Mesodermal cell (in vitro differentiated cells): ENCODE measurements at regions not wholly inside any gene's neighbourhood (a gene's known extent, or its start where the extent isn't known, plus 50 kb on each side); places are given as distances from the start of the nearest gene placed in this dataset.
A peak's percentile ranks its signal among the peaks of the same experiment; 100 is the strongest.

Source experiments
- H3K27ac ChIP-seq: 2 replicates; pipeline ENCODE4 v1.7.0; 2013; ENCODE audit warnings: mild to moderate bottlenecking, low read depth, low read length, moderate library complexity; ENCODE audit not compliant: severe bottlenecking
- H3K36me3 ChIP-seq: 2 replicates; pipeline ENCODE4 v1.7.1; 2013; ENCODE audit warnings: mild to moderate bottlenecking, low read length, moderate library complexity; ENCODE audit not compliant: control insufficient read depth, insufficient read depth
- H3K4me1 ChIP-seq: one replicate; pipeline ENCODE4 v1.7.1; 2013; ENCODE audit warnings: mild to moderate bottlenecking, low read length; ENCODE audit not compliant: insufficient read depth, control insufficient read depth, poor library complexity, severe bottlenecking
- H3K4me3 ChIP-seq: 2 replicates; pipeline ENCODE4 v1.7.0; 2013; ENCODE audit warnings: low read length, control low read depth, mild to moderate bottlenecking; ENCODE audit not compliant: insufficient read depth, poor library complexity, severe bottlenecking; ENCODE audit errors: extremely low read depth
- H3K9me3 ChIP-seq: 2 replicates; pipeline ENCODE4 v1.7.1; 2013; ENCODE audit warnings: mild to moderate bottlenecking, low read length, moderate library complexity; ENCODE audit not compliant: control insufficient read depth
- WGBS, 2 experiments: methylation state at CpG; one replicate each; pipeline ENCODE4 v1.1.5; 2013; ENCODE audit warnings: missing lambda C conversion rate in 2 of 2; ENCODE audit not compliant: insufficient coverage in 2 of 2; 5-methylcytosine and 5-hydroxymethylcytosine counted together

DNA sequence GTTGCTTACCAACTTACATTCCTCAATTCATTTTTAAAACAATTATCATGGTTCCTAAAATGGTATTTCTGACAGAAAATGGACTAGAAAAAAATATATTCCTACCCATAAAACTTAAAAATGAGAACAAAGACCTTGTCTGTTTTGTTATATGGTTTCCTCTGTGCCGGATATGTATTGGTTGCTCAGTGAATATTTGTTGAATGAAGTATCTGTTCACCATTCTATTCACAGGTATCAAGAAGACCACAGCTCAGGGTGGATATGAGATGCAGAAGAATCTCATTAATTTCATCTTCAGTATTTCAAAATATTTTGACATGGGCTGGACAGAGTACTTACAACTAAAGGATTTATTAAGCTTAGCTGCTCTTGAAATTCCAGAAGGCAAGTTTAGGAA is 58.1 kb downstream of the TUSC7 start:
- WGBS, 2 experiments: no CpG with 5 or more reads among the region's 1 CpG
- no peaks in the 10 kb centered on the region for H3K9me3 ChIP-seq
- H3K4me3 ChIP-seq: no peak overlapping the region
- no peaks in the 10 kb centered on the region for H3K36me3 ChIP-seq
- no peak overlapping the region for H3K27ac ChIP-seq
- H3K4me1 ChIP-seq: no peaks in the 10 kb centered on the region

DNA sequence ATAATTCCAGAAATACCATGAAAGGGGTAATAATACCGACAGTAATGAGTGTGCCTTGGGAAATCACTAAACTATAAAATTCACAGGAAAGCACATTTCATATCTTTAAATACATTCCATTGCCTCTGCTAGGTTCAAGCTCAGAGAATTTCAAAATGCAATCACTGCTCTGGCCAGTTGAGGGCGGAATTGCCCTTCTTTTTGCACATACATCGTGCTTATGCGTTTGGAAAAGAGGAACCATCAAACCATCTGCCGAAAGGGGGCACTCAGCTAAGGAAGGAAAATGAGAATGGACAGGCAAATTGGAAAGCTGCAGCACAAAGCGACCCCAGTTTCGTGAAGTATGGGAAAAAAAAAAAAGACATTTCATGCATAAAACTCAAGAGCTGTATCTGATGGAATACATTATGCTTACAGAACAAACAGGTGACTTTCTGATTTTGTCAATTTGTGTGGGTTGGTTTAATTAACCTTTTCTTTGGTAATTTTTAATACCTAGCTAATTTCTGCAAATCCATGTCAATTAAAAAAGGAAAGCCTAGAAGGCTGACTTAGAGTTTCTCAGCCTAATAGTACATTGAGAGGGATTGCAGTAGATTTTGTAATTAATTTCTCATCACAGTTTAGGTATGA is 61.4 kb downstream of the TUSC7 start:
- no peak overlapping the region for H3K27ac ChIP-seq
- H3K4me1 ChIP-seq: no peaks in the 10 kb centered on the region
- 0% methylated on average over 3 to 4 of the region's 7 CpGs for WGBS, 2 experiments
- H3K9me3 ChIP-seq: no peaks in the 10 kb centered on the region
- H3K4me3 ChIP-seq: no peak overlapping the region
- no peaks in the 10 kb centered on the region for H3K36me3 ChIP-seq

DNA sequence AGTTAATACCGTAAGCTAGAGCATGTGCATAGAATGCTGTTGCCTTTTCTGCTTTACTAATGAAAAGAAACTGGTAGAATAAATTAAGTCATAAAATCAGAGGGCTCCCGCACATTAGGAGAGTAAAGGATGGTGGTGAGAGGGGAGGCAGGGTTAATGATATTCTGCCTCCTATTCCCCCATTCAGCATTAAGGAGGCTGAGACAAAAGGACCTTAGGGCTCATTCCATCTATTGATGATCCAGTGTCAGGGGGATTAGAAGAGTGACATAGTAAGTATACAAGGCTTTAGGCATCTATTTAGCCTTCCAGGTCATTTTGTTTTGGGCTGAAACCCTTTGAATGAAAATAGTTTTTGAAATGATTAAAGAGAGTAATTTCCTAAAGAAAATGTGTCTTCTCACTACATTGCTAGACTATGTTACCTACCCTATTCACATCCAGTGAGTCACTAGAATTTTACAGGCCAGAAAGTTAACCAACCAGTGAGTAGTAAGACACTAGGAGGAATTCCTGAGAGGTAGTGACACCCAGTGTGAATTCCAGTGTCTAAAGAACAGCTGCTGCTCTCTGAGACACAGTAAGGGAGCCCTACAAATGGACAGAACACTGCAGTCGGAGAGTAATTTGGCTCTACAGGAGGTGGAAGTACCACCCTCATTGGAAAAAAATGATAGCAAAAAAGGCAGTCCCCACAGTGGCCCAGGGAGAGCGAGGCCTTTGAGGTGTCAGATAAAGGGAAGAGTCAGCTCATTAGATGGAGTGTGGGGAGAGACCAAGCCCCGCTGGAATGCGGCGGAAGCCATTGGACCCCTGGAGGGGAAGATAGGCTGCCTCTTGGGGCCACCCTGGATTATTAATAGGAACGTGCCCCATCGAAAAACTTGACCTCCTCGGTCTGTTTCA is 67.6 kb downstream of the TUSC7 start:
- WGBS, 2 experiments: 79 to 81% methylated on average over 8 of the region's 10 CpGs
- H3K4me3 ChIP-seq: no peak overlapping the region
- no peaks in the 10 kb centered on the region for H3K9me3 ChIP-seq
- H3K4me1 ChIP-seq: peaks cover 7% of the 10 kb centered on the region
- no peaks in the 10 kb centered on the region for H3K36me3 ChIP-seq
- peak overlapping the region; percentile 25 for H3K27ac ChIP-seq

DNA sequence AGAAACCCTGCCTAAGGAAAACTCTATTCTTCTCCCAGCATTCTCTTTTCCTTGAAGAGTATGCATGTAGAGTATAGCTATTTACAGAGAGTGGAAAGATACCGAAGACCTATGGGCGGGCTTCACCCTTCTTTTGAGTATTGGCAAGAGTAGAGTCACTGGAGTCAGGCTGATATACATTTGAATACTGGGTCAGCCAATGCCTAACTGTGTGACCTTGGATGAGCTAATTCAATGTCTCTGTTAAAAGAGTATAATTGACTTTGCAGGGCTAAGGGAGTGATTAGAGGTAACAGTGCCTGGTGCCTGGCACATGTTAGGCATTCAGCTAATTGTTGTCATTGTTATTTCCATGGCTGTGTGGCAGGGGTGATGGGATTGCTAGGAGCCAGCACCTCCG is 75.6 kb downstream of the TUSC7 start:
- no peaks in the 10 kb centered on the region for H3K36me3 ChIP-seq
- no peaks in the 10 kb centered on the region for H3K9me3 ChIP-seq
- H3K27ac ChIP-seq: no peak overlapping the region
- no peaks in the 10 kb centered on the region for H3K4me1 ChIP-seq
- WGBS, 2 experiments: 87 to 100% methylated on average over 2 of the region's 3 CpGs
- H3K4me3 ChIP-seq: no peak overlapping the region

DNA sequence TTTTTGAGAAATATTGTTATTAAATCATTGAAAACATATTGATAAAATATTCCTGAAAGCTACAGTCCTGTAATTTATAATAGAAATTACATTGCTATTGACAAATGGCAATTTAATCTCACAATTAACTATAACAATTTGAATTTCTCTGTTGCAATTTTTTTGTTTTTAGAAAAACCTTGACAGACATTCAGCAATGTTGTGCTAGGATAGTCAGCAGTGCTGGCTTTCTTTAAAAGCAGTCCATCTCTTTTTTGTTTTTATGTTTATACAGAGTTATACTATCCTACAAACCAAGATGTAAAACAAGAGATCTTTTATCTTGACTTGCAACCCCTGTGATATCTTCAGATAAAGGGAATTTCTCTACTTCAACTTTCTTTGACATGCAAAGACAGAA is 93.1 kb downstream of the TUSC7 start:
- Histone ChIP-seq H3K9me3 (no peaks in the 10 kb centered on the region), H3K36me3 (no peaks in the 10 kb centered on the region), H3K4me1 (no peaks in the 10 kb centered on the region), H3K27ac (no peak overlapping the region), H3K4me3 (no peak overlapping the region)

DNA sequence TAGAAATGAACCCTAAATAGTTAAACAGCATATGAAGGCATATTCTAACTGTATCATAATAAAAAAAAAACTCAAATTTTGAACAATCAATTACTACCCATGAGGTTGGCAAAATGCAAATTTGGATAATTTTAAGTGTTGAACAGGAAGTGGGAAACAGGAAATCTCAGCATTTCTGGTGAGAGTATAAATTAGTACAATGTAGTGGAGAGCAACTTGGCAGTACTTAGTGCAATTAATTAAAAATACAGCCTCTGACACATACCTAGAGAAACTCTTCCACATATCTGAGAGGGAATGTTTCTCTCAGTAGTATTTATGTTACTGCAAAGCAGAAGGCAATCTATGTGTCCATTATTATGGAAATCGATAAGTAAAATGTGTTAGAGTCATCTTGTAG is 96.8 kb downstream of the TUSC7 start:
- WGBS, 2 experiments: no CpG with 5 or more reads among the region's 1 CpG
- H3K27ac ChIP-seq: no peak overlapping the region
- peaks cover 4% of the 10 kb centered on the region for H3K9me3 ChIP-seq
- H3K4me3 ChIP-seq: no peak overlapping the region
- no peaks in the 10 kb centered on the region for H3K36me3 ChIP-seq
- no peaks in the 10 kb centered on the region for H3K4me1 ChIP-seq

DNA sequence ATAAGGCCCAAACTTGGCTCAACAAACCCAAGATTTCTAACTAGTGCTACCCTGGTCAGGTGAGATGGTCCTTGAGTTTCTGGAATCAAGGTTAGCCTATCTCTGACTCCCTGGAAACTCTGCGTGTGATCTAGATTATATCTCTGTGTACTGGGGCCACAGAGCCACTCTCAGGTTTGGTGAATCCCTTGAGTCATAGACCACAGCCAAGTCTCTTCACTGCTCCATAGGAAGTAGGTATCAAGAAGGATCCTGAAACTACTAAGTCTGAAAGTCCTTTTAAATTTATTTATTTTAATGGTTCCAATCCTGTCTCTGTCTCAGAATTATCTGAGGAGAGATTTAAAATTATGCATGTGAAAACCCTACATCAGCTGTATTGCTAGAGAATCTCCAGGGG is 99.1 kb downstream of the TUSC7 start:
- WGBS, 2 experiments: 100% methylated on average over 1 of the region's 1 CpG; no CpG with 5 or more reads in 1 of the 2 experiments

DNA sequence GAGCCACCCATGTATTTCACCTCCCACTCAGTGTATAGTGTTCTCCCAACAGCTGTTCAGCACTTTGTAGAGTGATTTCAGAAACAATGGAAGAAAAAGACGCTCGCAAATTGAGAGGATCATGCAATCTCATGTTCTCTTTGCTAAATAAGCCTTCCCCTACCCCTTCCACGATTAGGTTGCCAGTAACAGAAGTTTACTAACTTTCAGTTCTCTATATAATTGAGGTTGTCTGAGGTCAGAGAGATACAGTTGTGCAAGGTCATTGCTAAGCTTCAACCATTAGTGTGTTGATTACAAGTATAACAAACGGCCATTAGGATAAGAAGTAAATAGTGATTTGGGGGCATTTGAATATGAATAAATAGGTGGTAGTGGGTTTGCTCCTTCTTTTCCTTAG is 99.6 kb downstream of the TUSC7 start:
- Histone ChIP-seq H3K36me3 (no peaks in the 10 kb centered on the region), H3K4me1 (no peaks in the 10 kb centered on the region), H3K9me3 (peaks cover 4% of the 10 kb centered on the region), H3K4me3 (no peak overlapping the region), H3K27ac (no peak overlapping the region)
- no CpG with 5 or more reads among the region's 4 CpGs for WGBS, 2 experiments

More for the DNA sequence above, 99.1 kb downstream of the TUSC7 start:
- H3K27ac ChIP-seq: no peak overlapping the region
- H3K4me1 ChIP-seq: no peaks in the 10 kb centered on the region
- peaks cover 4% of the 10 kb centered on the region for H3K9me3 ChIP-seq
- H3K36me3 ChIP-seq: no peaks in the 10 kb centered on the region
- H3K4me3 ChIP-seq: no peak overlapping the region

DNA sequence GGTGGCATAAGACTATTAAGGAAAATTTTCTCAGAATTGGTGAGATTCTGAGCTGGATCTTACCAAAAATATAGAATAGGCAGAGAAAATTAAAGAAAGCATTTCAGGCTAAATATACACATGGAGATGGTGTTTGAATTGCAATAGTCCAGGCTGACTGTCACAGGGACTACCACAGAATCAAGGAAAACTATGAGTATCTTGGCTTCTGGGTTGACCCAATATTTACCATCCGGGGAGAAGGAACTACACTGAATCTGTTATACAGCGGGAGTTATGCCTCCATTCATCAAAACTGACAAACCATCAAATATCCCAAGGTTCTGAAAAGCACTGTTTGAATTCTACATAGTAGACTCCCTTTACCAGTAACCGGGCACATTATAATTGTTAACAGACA is 102.2 kb downstream of the TUSC7 start:
- 93 to 100% methylated on average over 2 of the region's 3 CpGs for WGBS, 2 experiments
- Histone ChIP-seq H3K27ac (no peak overlapping the region), H3K4me1 (peaks cover 3% of the 10 kb centered on the region), H3K9me3 (peaks cover 4% of the 10 kb centered on the region), H3K4me3 (no peak overlapping the region), H3K36me3 (no peaks in the 10 kb centered on the region)

DNA sequence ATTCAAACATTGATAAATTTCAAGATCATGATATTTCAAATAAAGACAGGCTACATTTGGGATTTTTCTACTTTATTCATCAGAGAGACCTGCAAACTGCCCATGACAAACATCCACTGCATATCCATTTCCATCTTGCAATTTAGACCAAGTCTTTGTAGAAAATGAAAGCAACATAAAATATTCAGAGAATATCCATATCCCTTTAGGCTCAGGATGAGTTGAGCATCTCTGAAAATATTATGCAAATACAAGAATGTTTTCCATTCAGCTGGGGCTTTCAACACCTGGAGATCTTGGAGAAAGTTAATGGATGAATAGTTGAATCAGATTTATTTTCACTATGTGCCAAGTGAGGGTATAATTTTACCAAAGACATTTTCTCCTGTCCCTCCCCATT is 103.4 kb downstream of the TUSC7 start:
- Histone ChIP-seq H3K4me1 (peaks cover 5% of the 10 kb centered on the region), H3K9me3 (peaks cover 4% of the 10 kb centered on the region), H3K27ac (no peak overlapping the region), H3K36me3 (no peaks in the 10 kb centered on the region), H3K4me3 (no peak overlapping the region)

DNA sequence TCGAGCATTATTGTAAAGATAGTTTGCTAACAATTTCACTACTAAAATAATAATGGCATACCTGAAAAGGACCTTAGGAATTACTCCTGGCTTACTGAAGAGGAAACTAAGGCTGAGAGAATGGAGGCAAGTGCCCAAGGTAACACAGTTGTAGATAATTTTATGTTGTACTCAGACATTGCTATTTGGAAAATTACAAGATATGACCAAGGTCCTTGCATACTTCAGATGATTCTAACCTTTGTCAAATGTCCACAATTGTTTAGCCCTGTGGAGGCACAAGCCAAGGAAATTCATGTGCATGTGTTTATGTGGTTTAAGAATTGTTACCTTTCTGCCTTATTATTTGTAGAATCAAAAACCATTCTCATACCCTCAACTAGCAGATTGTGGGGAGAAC is 105.7 kb downstream of the TUSC7 start:
- Histone ChIP-seq H3K36me3 (no peaks in the 10 kb centered on the region), H3K4me1 (peaks cover 5% of the 10 kb centered on the region), H3K27ac (peak overlapping the region; percentile 82), H3K9me3 (peaks cover 4% of the 10 kb centered on the region), H3K4me3 (no peak overlapping the region)
- no CpG with 5 or more reads among the region's 1 CpG for WGBS, 2 experiments
